ENCODE measurements at regions not wholly inside any gene's neighbourhood (a gene's known extent, or its start where the extent isn't known, plus 50 kb on each side); places are given as distances from the start of the nearest gene placed in this dataset.
"Not testable (repeated sequence)": the region's sequence is repeated elsewhere in the genome, so short reads cannot be mapped to it uniquely, and the experiment has no call there.

GRCh38 chr4:154164931-154165839, 326.4 kb downstream of the DCHS2 start:
- Mint-ChIP-seq H3K4me1 (ENCODE audit: low read depth) (no peaks in the 10 kb centered on the region), H3K4me3 (no peak overlapping the region), H3K36me3 (ENCODE audit: low read depth) (no peaks in the 10 kb centered on the region), H3K9me3 (no peaks in the 10 kb centered on the region), H3K27me3 (ENCODE audit: low read depth) (no peaks in the 10 kb centered on the region), H3K27ac (no peak overlapping the region)

DNA sequence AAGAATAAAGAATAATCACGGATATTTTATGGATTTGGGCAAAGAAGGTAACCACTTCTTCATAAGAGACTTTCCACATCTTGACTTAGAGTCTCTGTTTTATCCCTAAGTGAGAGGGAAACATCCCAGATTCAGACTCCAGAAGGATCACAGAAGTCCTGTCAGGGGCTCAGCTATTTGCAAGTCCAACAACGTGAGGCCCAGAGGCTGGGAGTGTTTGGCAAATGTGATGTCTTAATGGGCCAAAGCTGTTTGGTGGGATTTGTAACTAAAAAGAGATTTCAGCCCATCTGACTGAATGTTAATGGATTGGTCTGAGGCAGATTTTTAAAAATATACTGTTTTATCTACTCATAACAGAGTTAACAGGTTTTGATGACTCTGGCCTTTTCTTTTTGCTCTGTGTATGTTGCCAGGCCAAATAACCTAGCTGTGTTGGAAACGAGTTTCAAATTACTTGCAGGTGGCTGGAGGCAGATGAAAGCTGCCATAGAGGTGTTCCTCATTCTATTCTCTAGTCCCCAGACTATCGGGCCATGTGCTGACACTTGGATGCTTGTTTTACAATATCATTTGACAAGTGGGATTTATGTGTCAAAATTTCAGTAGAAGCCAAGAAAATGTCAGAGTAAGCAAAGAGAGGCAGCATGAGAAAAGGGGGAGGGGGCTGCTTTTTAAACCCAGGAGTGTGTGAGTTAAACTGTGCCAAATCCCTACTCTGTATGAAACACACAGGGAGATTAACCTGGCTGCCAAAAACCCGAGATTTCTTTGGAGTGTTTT, 330.9 kb downstream of the DCHS2 start:
- Mint-ChIP-seq H3K4me3 (no peak overlapping the region), H3K36me3 (ENCODE audit: low read depth) (no peaks in the 10 kb centered on the region), H3K27me3 (ENCODE audit: low read depth) (no peaks in the 10 kb centered on the region), H3K4me1 (ENCODE audit: low read depth) (no peaks in the 10 kb centered on the region), H3K9me3 (no peaks in the 10 kb centered on the region), H3K27ac (no peak overlapping the region)

DNA sequence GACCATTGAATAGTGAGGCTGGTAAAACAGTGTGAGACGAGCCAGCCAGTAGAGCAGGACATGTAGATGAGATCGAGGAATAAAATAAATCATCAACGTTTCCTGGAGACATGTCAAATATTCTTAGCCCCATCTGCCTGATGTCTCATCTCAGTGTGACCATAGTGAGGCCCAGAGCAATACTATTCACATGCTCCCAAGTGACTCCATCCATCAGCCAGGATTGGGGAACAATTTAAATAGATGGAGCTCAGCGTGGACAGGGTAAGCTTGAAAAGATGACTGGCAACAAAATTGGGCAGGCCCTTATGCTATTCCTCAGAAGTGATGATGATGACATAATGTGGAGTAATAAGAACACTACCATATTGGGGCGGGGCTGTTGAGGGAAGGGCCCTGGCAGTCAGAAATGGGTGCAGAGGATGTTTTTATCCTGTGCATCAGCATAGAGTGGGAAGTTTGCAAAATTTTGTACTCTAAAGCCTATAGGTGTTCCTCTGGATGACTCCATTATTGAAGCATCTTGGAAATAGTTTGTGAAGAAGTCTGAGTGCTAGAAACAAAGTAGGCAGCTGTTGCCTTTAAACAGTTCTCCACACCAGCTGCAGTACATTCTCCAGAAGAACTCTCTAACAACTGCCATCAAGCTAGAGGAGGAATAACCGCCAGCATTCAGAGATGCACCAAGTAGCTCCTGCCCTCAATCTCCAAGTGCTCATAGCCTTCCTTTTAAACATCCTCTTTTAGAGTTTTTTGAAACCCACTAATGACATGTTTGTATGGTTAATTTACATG, 333.0 kb downstream of the DCHS2 start:
- Mint-ChIP-seq H3K4me3 (no peak overlapping the region), H3K27me3 (ENCODE audit: low read depth) (no peaks in the 10 kb centered on the region), H3K9me3 (no peaks in the 10 kb centered on the region), H3K27ac (no peak overlapping the region), H3K36me3 (ENCODE audit: low read depth) (no peaks in the 10 kb centered on the region), H3K4me1 (ENCODE audit: low read depth) (no peaks in the 10 kb centered on the region)

- no peaks in the 10 kb centered on the region for H3K4me1 Mint-ChIP-seq (ENCODE audit: low read depth)
- no peak overlapping the region for H3K27ac Mint-ChIP-seq
- H3K27me3 Mint-ChIP-seq (ENCODE audit: low read depth) = no peaks in the 10 kb centered on the region
- no peaks in the 10 kb centered on the region for H3K9me3 Mint-ChIP-seq
- no peak overlapping the region for H3K4me3 Mint-ChIP-seq
- H3K36me3 Mint-ChIP-seq (ENCODE audit: low read depth) = no peaks in the 10 kb centered on the region
Measured at GRCh38 chr4:154152546-154152945, 339.1 kb downstream of the DCHS2 start.

GRCh38 chr4:154149236-154149635, 342.4 kb downstream of the DCHS2 start:
- not testable (repeated sequence) for H3K27ac Mint-ChIP-seq; H3K4me3 Mint-ChIP-seq; H3K27me3 Mint-ChIP-seq (ENCODE audit: low read depth); H3K36me3 Mint-ChIP-seq (ENCODE audit: low read depth); H3K4me1 Mint-ChIP-seq (ENCODE audit: low read depth); H3K9me3 Mint-ChIP-seq

DNA sequence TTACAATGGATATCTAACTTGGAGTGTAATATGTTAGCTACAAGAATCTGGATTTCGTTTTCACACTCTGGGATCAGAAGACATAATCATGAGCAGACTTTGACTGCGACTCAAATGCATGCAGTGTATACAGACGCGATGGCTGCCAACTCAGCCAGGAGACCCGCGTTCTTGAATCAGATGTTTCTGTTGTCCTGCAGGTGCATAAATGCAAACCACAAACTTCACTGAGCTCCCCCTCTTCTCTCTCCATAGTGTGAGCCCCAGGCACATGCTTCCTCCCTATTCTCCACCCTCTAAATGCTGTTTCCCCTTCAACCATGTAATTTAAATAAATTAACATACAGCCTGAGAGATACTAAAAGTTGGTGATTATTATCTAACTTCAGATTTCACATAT, 347.9 kb downstream of the DCHS2 start:
- Mint-ChIP-seq H3K27me3 (ENCODE audit: low read depth) (no peaks in the 10 kb centered on the region), H3K4me1 (ENCODE audit: low read depth) (no peaks in the 10 kb centered on the region), H3K9me3 (no peaks in the 10 kb centered on the region), H3K36me3 (ENCODE audit: low read depth) (no peaks in the 10 kb centered on the region), H3K4me3 (no peak overlapping the region), H3K27ac (no peak overlapping the region)

DNA sequence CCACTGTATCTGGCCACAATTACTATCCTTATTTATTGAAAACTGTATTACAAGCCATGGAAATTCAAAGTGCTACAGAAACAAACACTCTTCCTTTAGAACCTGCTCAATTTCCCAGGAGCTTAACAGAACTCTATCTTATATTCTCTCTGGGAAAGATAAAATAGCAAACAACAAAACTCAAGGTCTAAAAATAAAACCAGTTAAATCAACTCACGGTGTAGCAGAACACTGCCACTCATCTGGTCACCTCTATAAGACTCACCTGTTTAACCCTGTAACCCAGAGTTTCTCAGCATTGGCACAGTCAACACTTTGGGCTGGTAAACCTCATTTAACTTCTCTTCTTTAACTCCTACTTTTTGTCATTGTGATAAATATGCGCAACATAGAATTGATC, 348.9 kb downstream of the DCHS2 start:
- Mint-ChIP-seq H3K27ac (no peak overlapping the region), H3K27me3 (ENCODE audit: low read depth) (no peaks in the 10 kb centered on the region), H3K4me1 (ENCODE audit: low read depth) (no peaks in the 10 kb centered on the region), H3K36me3 (ENCODE audit: low read depth) (no peaks in the 10 kb centered on the region), H3K4me3 (no peak overlapping the region), H3K9me3 (no peaks in the 10 kb centered on the region)

DNA sequence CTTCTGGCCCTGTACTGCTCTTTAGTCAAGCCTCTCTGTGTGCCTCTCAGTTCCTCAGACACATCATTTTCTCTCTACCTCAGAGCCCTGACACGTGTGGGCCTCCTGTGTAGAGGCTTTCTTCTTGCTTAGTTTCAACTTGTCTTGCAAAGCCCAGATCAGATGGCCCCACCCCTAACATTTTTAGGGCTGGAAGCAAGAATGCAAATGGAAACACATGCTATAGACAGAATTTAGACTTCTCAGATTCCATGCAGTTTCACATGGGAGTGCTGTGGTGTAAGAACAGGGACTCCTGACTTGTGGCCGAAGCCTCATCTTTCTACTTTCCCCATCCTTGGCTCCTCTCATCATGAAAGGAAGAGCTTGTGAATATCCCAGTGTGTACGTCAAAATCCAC, 350.7 kb downstream of the DCHS2 start:
- H3K36me3 Mint-ChIP-seq (ENCODE audit: low read depth) = no peaks in the 10 kb centered on the region
- H3K4me3 Mint-ChIP-seq = no peak overlapping the region
- H3K9me3 Mint-ChIP-seq = no peaks in the 10 kb centered on the region
- no peaks in the 10 kb centered on the region for H3K4me1 Mint-ChIP-seq (ENCODE audit: low read depth)
- no peaks in the 10 kb centered on the region for H3K27me3 Mint-ChIP-seq (ENCODE audit: low read depth)
- H3K27ac Mint-ChIP-seq = no peak overlapping the region

- Mint-ChIP-seq H3K4me1 (ENCODE audit: low read depth) (no peaks in the 10 kb centered on the region), H3K27ac (no peak overlapping the region), H3K36me3 (ENCODE audit: low read depth) (no peaks in the 10 kb centered on the region), H3K9me3 (no peaks in the 10 kb centered on the region), H3K4me3 (no peak overlapping the region), H3K27me3 (ENCODE audit: low read depth) (no peaks in the 10 kb centered on the region)
Measured at GRCh38 chr4:154137320-154137905, 348.5 kb upstream of the SFRP2 start.

DNA sequence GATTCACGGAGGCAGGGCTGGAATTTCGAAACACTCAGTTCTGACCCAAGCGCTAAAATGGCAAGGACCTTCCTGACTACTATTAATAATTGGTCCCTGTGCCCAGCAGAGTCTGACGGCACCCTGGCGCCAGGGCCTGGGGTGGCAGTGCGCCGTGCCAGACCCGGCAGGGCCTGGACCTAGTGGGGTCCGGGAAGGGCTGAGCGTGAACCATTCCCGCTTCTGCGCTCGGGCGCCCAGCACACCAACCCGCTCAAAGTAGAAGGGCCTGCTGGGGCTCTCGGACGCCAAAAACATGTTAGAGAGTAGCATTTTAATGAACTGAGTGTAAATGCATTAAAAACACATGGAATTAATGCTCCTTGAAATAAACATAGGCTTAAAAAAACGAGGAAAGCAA, 346.7 kb upstream of the SFRP2 start:
- no peaks in the 10 kb centered on the region for H3K4me1 Mint-ChIP-seq (ENCODE audit: low read depth)
- no peak overlapping the region for H3K27ac Mint-ChIP-seq
- no peak overlapping the region for H3K4me3 Mint-ChIP-seq
- no peaks in the 10 kb centered on the region for H3K27me3 Mint-ChIP-seq (ENCODE audit: low read depth)
- no peaks in the 10 kb centered on the region for H3K9me3 Mint-ChIP-seq
- no peaks in the 10 kb centered on the region for H3K36me3 Mint-ChIP-seq (ENCODE audit: low read depth)

- Mint-ChIP-seq H3K36me3 (ENCODE audit: low read depth) (no peaks in the 10 kb centered on the region), H3K4me1 (ENCODE audit: low read depth) (no peaks in the 10 kb centered on the region), H3K27ac (no peak overlapping the region), H3K9me3 (no peaks in the 10 kb centered on the region), H3K4me3 (no peak overlapping the region), H3K27me3 (ENCODE audit: low read depth) (no peaks in the 10 kb centered on the region)
Measured at GRCh38 chr4:154132406-154132805, 343.5 kb upstream of the SFRP2 start.

GRCh38 chr4:154126276-154126675, 337.4 kb upstream of the SFRP2 start:
- Mint-ChIP-seq H3K9me3 (no peaks in the 10 kb centered on the region), H3K4me3 (no peak overlapping the region), H3K27ac (no peak overlapping the region), H3K4me1 (ENCODE audit: low read depth) (no peaks in the 10 kb centered on the region), H3K27me3 (ENCODE audit: low read depth) (no peaks in the 10 kb centered on the region), H3K36me3 (ENCODE audit: low read depth) (no peaks in the 10 kb centered on the region)

GRCh38 chr4:154125340-154125739, 336.5 kb upstream of the SFRP2 start:
- H3K36me3 Mint-ChIP-seq (ENCODE audit: low read depth) = no peaks in the 10 kb centered on the region
- no peaks in the 10 kb centered on the region for H3K4me1 Mint-ChIP-seq (ENCODE audit: low read depth)
- no peaks in the 10 kb centered on the region for H3K27me3 Mint-ChIP-seq (ENCODE audit: low read depth)
- no peak overlapping the region for H3K27ac Mint-ChIP-seq
- no peak overlapping the region for H3K4me3 Mint-ChIP-seq
- H3K9me3 Mint-ChIP-seq = no peaks in the 10 kb centered on the region

- Mint-ChIP-seq H3K27me3 (ENCODE audit: low read depth) (no peaks in the 10 kb centered on the region), H3K4me1 (ENCODE audit: low read depth) (no peaks in the 10 kb centered on the region), H3K9me3 (no peaks in the 10 kb centered on the region), H3K27ac (no peak overlapping the region), H3K36me3 (ENCODE audit: low read depth) (no peaks in the 10 kb centered on the region), H3K4me3 (no peak overlapping the region)
Measured at GRCh38 chr4:154124539-154125255, 335.8 kb upstream of the SFRP2 start.
